ENCODE measurements at regions not wholly inside any gene's neighbourhood (a gene's known extent, or its start where the extent isn't known, plus 50 kb on each side); places are given as distances from the start of the nearest gene placed in this dataset.

DNA sequence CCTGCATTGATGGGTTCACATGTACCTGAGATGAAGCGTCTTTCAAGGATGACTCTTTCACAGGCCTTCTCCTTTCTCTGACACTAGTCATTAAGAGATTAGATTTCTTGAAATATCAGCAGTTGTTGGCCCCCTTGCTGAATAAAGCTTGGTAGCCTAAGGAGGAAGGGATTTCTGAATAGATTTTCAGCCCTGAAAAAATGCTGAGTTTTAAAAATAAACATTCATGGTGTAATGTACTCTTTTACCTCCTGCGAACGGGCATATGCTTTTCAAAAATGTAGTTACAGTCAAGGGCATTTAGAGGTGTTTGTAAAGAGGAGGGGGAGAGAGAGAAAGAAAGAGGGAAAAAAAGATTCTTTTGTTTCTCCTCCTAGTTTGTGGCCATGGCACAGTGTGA, 222.7 kb downstream of the SOX4 start:
- DNase-seq, result no peak

DNA sequence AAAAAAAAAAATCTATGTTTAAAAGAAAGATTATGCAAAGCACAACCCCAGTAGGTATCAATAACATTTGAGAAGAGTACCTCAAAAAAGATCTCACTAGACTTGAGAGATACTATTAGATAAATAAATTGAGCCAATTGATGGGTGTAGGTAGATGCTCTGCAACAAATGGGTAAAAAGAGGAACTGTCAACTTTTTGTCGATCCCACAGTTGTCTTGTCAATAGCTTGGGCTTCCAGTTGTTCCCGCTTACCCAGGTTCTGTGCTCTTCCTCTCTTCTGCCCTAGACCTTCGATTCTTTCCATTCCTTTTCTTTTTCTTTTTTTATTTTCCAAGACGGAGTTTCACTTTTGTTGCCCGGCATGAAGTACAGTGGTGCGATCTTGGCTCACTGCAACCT, 226.9 kb downstream of the SOX4 start:
- DNase-seq, result no peak

DNA sequence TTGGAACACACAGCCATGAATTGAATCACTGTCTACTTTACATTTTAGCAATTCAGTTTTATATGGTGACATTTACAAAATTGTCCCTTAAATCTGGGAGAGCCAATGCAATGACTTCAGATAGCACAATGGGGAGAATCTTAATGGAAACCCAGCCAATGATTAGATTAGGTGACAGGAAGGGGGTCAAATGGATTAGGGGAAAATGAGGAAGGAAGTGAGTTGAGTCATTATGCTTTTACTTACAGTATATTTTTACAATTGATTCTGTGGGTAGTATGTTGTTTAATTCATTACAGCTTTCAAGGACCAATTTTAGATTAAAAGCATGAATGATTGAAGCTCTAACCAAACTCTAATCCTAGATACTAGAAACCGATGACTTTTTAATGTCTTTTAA, 229.8 kb downstream of the SOX4 start:
- DNase-seq, result no peak

DNA sequence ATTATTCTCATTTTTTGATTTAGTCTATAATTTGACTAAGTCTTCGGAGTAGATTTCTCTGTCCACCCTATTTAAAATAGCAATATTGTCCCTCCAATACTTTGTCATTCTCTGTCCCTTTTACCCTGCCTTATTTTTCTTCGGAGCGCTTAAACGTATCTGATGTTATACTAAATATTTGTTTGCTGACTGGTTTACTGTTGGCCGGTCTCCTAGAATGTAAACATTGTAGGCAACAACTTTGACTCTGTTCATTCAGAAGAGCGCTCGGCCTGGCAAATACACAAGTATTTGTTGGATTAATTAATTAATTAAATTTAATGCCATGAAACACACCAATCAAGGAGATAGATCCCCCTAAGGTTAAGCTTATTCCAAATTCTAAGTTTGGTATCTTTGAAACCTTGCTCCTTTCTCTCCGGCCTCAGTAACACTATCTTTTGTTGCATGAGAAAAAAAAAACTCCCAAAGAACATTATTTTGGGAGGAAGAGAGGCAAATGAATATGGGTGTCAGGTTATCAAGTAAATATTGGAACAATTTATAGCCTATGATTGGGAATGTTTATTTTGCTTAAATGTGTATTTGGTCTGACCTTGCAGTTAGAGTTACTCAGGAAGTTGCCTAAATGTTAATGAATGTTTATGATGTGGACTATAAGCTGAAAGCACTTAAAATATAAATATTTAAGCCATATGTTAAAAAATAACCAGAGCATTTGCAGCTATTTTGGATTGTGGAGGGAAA, 231.1 kb downstream of the SOX4 start:
- no peak for DNase-seq

DNA sequence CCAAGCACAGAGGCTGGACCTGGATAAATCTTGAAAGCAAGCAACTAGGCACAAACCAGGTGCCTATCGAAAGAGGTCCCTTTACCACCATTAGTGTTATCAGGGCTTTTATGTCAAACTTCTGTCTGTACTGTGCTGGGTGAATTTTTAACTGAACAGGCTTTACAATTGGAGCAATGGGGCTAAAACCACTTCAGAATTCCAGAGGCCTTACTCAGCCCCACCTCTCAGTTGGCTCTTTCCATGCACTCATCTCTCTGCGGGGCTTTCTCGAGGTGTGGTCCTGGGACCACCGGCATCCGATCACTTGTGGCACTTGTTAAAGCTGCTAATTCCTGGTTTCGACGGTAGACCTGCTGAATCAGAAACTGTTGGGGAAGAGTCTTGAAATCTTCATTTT, 232.5 kb downstream of the SOX4 start:
- no peak for DNase-seq

DNA sequence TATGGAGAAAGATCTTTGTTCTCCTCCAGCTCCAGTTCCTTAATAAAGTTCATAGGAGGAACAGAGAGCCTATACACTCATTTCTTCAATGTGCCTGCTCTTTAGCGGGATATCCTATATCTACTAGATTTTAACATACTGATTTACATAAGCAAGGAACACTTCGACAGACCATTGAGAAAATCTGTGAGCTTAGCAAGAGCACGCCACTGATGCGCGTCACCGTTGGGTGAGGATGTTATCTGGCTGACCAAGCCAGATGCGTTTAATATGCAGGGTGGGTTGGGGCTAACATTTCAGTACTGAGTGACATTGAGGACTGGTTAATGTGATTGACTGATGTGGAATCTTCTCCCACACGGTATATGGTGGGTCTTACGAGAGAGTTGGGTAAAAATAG, 233.4 kb downstream of the SOX4 start:
- DNase-seq, result no peak

DNA sequence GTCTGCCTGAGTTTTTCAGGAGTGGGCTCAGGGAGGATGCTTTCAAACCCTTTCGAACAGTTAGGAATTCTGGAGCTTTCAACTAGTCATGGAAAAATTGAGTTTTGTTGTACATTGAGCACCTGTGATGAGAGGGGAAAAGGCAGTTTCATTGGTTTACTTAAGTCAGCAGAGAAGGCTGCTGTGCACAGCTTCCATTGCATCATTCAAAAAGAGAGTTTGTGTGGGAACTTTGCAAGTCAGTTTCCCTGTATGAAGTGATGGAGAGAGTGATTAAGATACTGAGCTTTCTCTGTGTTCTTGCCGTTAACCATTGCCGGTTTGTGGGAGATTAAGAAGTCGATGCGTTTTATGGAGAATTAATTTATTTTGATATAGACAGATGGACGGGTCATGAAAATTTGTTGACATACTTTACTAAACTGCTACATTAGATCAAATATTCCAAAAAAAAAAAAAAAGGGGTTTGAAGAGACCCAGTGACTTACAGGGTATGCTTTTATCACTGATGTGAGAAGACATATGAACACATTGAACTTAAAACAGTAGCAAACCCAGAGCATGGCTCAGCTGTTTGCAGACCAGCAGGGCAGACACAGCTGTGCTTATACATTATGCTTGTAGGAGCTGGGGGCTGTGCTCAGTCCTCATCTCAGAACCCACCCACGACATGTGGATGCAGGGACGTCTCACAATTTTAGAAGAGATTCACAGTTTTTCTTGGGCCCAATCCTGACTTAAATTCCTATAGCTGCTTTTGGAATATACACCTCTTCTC, 234.1 kb downstream of the SOX4 start:
- no peak for DNase-seq

DNA sequence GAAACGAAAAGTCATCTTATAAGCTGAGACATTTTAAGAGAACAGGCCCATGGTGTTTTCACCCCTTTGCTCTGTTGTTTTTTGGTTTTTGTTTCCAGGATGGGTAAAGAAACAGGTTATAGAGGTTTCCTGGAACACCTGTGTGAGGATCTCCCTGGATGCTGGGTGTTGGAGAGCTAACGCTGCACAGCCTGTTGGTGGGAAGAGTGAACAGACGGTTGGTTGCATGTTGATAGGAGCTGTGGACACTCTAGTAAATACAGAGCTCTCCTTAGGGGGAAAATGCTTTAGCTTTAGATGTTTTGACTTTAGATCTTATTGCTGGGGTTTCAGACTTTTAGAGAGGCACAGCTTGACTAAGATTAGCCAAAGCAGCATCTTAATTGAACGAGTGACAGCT, 235.2 kb downstream of the SOX4 start:
- DNase-seq, result no peak

DNA sequence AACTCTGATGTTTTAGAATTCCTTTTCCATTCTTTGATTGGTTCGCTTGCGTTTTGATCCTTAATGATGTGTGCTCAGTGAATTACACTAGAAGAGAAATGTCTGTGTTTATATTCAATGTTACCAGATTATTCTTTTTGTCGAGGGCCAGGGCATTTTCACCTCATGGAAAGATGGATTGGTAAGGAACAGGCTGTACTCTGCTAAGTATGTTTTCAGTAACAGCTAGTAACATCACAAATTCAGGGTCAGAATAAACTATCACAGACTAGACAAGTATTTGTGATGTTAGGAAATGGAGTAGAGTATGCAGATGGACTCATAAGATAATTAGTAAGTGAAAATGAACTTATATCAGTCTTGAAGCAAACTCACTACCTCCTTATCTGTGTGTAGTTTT, 235.6 kb downstream of the SOX4 start:
- DNase-seq, result no peak

DNA sequence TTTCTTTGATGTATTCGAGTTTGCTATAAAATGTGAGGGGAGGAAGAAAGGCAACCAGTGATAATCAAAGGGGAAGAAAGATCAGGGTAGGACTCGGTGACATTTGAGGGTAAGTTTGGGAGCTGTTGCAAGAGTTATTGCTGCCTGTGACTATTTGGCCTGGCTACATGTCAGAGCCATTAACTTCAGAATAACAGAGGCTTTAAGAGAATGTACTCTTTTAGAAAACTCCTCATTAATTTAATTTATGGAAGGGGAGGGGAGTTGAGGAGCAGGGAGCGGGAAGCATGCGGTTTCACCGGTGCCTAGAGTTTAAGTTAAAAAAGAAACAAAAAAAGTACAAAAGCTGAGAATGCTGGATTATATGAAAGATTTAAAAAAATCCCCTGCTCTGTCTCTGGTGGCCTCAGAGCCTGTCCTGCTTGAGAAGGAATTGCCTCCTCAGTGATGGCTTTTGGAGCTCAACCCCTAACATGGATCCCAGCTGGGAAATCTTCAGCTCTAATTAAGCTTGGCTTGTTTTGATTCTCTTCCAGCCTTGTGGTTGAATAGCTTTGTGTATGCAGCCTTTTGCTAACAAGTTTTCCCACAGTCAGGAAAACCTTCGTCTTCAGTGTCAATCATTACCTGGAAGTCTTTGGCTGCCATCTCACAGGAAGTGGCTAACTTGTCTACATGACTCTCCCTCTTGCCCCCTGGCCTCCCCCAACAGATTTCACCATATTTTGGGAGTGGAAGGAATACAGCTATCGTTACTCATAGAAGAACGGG, 238.2 kb downstream of the SOX4 start:
- DNase-seq, result peak; percentile 66

DNA sequence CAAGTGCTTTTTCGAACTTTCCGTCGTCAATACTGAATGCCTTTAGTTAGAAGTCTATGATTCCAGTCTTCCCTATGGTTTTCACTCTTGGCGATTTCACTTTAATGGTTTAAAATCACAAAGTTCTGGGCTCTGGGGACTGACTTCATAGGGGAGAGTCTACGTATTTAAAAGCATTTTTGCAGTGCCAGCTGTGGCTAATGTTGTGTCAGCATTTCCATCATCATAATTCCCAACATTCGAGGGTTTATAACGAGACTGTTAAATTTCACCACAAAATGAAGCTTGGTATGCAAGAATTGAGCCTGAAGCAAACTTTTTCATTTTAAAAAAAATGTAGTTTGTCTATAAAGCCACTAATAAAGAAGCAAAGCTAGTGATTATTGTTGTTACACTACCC, 242.7 kb downstream of the SOX4 start:
- DNase-seq, result peak; percentile 54

DNA sequence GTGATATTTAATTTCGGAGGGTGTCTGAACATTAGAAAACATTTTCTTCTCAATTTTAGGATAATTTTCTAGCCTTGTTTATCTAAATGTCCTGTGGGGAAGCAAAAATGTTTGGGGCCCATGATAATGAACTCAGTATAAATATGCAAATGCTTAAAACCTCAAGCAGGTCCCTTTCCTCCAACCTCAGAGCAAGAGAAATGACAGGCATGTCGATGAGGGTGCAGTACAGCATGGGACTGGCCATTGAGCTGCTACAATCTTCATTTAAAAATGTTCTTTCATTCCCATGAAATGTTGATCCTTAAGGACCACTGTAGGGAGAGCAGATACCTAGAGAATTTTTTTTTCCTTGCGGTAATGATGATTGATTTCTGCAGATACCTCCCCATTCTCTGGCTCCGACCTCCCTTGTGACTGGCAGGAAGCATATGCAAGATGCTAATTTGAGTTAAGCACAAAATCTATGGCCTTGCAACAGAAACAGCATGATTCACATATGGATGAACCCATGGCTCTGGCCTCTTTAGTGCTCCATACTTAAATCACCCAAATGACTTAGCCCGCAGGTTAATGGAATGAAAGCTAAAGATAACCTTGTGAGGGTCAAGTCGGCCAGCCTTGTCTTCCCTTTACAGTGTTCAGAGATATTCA, 243.3 kb downstream of the SOX4 start:
- no peak for DNase-seq

DNA sequence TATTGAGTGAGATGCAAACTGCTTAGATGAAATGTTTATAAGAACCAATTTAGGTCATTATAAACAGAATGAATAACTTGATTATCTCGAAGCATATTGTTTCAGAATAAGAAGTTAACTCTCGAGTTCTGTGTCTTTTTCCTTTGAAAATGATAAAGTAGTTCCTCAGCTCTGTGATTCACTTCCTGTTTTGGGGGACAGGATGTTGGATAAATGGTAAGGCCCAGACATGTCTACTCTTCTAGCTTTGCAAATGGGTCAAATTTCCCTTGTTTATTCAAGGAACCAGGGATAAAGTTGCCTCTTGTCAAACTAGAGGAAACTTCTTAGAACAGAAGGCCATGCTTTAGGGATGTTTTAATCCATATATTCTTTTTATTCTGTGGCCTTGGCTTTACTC, 246.9 kb downstream of the SOX4 start:
- DNase-seq, result no peak

DNA sequence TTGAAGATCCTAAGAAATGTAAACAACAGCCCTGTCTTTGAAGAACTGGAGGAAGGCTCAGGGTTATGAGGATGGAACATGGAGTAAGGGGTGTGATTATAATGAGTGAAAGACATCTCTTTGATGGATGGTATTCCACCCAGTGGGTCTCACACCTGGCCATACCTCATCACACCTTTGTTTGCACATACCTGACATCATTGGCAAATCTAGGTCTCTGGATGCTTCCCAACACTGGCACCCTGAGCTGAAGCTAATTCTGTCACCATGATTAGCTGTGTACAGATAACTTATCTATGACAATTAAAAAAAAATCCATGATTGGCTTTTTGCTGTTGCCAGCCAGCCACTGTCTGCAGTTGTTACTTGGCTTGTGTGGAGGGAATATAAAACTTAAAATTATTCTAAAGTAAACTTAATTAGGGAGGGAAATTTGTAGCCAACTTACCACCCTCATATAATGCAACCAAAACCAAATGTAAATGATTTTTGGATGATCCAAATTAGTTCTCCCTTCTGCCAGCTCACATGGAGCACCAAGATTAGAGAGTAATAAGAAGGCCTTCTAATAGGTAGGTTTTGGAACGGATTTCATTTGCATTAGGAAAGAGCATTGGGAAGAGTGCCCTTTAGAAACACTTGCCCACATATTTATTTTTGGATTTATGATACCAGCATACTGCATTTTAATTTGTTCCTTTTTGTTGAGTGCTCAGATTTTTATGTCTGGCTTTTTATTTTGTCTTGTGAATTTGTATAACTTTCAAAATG, 249.5 kb downstream of the SOX4 start:
- DNase-seq, result no peak

DNA sequence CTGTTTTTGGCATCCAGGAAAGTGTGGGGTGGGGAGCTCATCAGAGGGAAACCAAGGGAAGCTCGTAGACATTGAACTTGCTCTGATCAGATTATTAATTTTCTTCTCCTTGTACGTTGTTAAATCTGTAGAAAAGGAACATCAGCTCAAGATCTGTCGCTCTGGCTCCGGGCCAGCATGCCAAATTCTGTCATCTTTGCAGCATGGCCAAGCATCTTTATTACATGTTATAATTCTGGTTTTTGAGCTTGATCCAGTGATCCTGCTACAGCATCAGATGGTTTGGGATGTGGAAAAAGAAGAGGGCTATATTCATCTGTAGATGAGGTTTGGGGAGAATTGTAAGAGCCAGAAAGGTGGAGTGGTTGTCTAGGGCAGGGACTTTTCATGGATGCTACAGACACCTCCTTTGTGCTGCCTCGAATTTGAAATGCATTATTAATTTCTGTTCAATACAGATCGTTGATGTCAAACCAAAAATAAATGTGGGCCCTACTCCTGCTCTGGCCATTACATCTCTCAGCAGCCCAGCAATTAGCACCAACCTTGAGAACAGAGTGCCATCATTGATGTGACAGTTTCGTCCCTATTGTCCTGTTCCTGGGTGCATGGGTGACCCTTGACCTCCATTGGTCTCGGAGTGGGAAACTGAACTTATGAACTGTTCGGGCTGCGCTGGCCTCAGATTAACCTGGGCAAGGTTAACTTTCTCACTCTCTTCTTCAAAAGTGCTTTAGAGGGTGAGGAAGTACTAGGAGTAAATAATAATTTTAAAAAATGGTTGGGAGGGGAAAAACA, 250.8 kb downstream of the SOX4 start:
- no peak for DNase-seq

DNA sequence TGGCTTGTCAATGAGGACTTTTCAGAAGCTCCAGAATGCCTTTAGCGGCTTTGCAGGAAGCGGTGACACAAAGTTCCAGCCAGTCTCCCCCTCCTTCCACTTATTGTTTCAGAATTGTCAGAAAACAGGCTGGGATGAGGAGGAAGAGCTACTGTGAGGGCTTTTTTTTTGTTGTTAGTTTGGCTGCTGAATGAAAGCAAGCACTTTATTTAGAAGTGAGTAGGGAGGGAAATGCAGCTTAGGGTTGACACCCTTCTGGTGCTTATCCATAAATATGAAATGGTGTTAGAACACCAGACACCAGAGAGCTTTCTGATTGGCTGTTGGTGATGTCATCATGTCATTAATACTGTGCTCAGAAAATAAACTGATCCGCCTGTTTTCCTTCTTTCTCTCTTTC, 251.5 kb downstream of the SOX4 start:
- peak; percentile 83 for DNase-seq

DNA sequence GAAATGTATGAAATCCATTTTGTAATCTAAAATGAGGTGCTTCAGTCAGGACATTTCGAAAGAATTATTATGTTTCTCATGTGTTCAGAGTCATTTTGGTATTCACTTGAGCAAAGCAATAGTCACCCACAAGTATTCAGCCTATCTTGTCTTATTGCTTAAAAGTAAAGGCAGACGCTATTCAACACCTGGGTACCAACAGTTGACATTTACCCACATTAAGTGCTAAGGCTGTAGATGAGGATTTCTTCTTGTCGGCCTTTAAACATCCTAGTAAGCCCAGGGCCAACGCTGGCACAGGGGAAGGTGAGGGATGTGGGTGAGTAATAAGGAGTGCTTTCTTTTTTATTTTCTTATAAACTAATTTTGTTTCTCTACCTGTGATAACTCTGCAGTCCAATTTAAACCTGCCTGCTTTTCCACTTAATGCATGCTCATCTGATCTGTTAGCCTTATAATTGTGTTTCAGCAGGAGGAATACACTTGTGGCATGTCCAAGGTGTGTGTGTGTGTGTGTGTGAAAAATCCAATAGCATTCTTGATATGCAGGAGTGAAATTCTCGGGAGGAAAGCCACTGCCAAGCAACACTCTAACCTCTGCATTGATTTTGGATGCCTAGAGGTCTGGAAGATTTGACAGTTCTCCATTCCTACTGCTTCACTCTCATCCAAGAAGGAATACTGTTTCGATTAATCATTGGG, 252.0 kb downstream of the SOX4 start:
- DNase-seq, result no peak

DNA sequence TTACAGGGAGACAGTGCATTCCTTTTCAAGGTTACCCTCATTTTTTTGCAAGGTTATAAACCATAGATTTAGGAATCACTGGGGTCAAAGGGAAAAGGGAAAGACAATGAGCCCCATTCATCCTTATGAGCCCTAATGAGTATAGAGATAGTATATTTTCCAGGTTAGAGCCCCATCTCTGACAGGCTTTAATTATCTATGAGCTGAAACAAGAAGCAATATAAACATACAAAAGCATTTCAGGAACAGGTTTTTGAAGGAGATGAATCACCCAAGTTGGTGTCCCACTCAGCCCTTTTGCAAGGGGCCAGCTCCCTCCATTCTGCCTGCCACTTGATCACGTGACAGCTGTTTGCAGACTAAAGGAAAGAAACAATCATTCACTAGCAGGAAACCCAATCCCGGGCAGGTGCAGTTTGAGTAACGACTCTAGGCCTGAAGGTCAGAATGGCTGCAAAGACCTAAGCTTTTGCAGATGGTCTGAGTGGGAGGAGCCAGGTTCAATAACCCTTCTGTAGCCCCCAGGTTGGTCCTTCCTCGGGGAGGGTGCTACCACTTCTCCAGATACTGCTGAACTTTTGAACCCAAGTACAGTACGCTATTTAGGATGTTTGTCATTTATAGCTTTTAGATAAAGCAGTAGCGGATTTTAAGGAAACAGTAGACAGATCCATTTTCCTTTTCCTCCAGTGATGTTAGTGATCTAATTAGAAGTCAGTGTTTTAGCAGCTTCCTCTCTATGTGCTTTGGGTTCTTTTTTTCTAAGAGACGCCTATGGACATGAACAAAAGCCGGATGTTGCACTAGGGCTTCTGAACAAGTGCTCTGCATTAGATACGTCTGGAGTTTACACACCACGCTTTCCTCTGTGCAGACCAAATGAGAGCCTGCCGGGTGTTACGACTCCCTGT, 253.2 kb downstream of the SOX4 start:
- DNase-seq, result peak; percentile 45

Data from skin of body (tissue), 1 donor.